H1 (cell line): ENCODE measurements at regions not wholly inside any gene's neighbourhood (a gene's known extent, or its start where the extent isn't known, plus 50 kb on each side); places are given as distances from the start of the nearest gene placed in this dataset.

Experiments used
- NANOG ChIP-seq: IDR thresholded peaks from 2 replicates; pipeline ENCODE4 v1.6.1; 2011; ENCODE audit warnings: low read length, low read depth, mild to moderate bottlenecking, inconsistent platforms; ENCODE audit not compliant: insufficient read depth, poor library complexity, severe bottlenecking
- SRF ChIP-seq: IDR thresholded peaks from 2 replicates; pipeline ENCODE4 v1.6.1; 2011; ENCODE audit warnings: mild to moderate bottlenecking, low read depth, low read length, moderate library complexity

- TF ChIP-seq NANOG (no peak), SRF (no peak)
- TF ChIP-seq, all 59 proteins: peak for 0
Measured at GRCh38 chr13:109287553-109287952, 498.8 kb downstream of the IRS2 start (continued).
